Progenitor cell of endocrine pancreas (in vitro differentiated cells): ENCODE measurements at regions not wholly inside any gene's neighbourhood (a gene's known extent, or its start where the extent isn't known, plus 50 kb on each side); places are given as distances from the start of the nearest gene placed in this dataset.

Source experiments
- DNase-seq: peaks from one replicate; pipeline ENCODE4 v3.0.0; 2021; ENCODE audit warnings: low spot score; ENCODE audit not compliant: unreplicated experiment
- H3K27ac Mint-ChIP-seq: 2 replicates; pipeline ENCODE4 v1.8.0; 2021; ENCODE audit warnings: mild to moderate bottlenecking, moderate library complexity, mixed read lengths
- H3K27me3 Mint-ChIP-seq: 2 replicates; pipeline ENCODE4 v1.8.0; 2021; ENCODE audit warnings: mixed read lengths
- H3K36me3 Mint-ChIP-seq: 2 replicates; pipeline ENCODE4 v1.8.0; 2022; ENCODE audit warnings: mixed read lengths; ENCODE audit not compliant: insufficient read depth
- H3K4me1 Mint-ChIP-seq: 2 replicates; pipeline ENCODE4 v1.8.0; 2021; ENCODE audit warnings: low read depth, mixed read lengths
- H3K4me3 Mint-ChIP-seq: 2 replicates; pipeline ENCODE4 v1.8.0; 2021; ENCODE audit warnings: low read depth, mild to moderate bottlenecking, moderate library complexity, mixed read lengths
- H3K9me3 Mint-ChIP-seq: 2 replicates; pipeline ENCODE4 v1.8.0; 2021; ENCODE audit warnings: low read depth, mixed read lengths
- TF ChIP-seq, protein P1 (sequence below): fragments of 200-600 bp; sonication (generic); IDR thresholded peaks from one replicate; pipeline ENCODE4 v1.5.0; 2021; ENCODE audit warnings: antibody characterized with exemption, mild to moderate bottlenecking; ENCODE audit not compliant: unreplicated experiment

DNA sequence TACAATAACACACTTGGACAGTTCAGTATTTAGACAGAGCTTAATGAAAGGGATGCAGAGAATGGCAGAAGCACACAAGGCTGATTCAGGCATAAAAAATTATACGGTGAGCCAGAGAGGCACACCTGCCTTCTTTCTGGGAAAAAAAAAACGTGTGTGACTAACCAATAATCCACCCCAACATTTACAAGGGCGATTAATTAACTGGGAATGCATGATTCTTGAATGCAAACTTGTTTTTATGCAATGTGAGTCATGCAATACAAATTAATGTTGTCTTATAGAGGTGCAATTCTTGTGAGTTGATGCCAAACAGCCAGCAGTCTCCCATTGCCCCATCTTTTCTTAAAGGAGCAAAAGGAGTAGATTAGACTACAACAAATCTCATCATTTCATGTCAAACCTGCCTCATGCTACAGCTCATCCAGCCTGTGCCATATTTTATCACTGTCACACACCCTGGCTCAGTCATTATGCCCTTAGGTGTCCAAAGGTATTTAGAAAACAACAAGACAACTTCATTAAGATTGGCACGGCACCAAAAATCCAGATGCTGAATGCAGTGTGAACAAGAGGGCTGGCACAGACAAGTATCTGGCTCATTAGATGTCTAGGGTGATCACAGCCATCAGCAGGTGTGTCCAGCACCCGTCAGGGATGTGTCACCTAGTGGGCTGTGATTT is 721.1 kb downstream of the EFNB2 start:
- DNase-seq = no peak
- H3K9me3 Mint-ChIP-seq = no peaks in the 10 kb centered on the region
- H3K27ac Mint-ChIP-seq = no peak overlapping the region
- H3K4me3 Mint-ChIP-seq = no peak overlapping the region
- H3K4me1 Mint-ChIP-seq = peaks cover 6% of the 10 kb centered on the region
- TF ChIP-seq, protein P1, sequence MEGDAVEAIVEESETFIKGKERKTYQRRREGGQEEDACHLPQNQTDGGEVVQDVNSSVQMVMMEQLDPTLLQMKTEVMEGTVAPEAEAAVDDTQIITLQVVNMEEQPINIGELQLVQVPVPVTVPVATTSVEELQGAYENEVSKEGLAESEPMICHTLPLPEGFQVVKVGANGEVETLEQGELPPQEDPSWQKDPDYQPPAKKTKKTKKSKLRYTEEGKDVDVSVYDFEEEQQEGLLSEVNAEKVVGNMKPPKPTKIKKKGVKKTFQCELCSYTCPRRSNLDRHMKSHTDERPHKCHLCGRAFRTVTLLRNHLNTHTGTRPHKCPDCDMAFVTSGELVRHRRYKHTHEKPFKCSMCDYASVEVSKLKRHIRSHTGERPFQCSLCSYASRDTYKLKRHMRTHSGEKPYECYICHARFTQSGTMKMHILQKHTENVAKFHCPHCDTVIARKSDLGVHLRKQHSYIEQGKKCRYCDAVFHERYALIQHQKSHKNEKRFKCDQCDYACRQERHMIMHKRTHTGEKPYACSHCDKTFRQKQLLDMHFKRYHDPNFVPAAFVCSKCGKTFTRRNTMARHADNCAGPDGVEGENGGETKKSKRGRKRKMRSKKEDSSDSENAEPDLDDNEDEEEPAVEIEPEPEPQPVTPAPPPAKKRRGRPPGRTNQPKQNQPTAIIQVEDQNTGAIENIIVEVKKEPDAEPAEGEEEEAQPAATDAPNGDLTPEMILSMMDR = no peak
- H3K27me3 Mint-ChIP-seq = no peaks in the 10 kb centered on the region
- no peaks in the 10 kb centered on the region for H3K36me3 Mint-ChIP-seq

DNA sequence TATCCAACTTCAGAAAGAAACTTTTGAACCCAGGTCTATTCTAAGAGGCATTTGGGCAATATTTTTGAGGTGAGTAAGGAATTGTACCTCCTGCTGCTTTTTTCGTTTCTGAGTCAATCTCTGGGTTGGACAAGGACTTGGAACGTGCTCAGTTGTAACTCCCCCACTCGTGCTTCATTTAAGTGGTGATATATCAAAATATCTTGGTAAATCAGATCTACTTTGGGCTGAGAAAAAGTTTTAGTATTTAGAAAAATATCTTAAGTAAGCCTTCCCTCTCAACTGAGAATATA is 728.9 kb downstream of the EFNB2 start:
- Mint-ChIP-seq H3K27me3 (no peaks in the 10 kb centered on the region), H3K4me3 (no peak overlapping the region), H3K9me3 (peaks cover 3% of the 10 kb centered on the region), H3K36me3 (no peaks in the 10 kb centered on the region), H3K4me1 (peaks cover 5% of the 10 kb centered on the region), H3K27ac (no peak overlapping the region)
- TF ChIP-seq, protein P1 = no peak
- no peak for DNase-seq

GRCh38 chr13:105805892-105806627 is 729.4 kb downstream of the EFNB2 start:
- TF ChIP-seq, protein P1 = no peak
- no peak overlapping the region for H3K27ac Mint-ChIP-seq
- no peak overlapping the region for H3K4me3 Mint-ChIP-seq
- H3K36me3 Mint-ChIP-seq = no peaks in the 10 kb centered on the region
- no peaks in the 10 kb centered on the region for H3K27me3 Mint-ChIP-seq
- DNase-seq = no peak
- H3K9me3 Mint-ChIP-seq = peaks cover 3% of the 10 kb centered on the region
- peaks cover 5% of the 10 kb centered on the region for H3K4me1 Mint-ChIP-seq

DNA sequence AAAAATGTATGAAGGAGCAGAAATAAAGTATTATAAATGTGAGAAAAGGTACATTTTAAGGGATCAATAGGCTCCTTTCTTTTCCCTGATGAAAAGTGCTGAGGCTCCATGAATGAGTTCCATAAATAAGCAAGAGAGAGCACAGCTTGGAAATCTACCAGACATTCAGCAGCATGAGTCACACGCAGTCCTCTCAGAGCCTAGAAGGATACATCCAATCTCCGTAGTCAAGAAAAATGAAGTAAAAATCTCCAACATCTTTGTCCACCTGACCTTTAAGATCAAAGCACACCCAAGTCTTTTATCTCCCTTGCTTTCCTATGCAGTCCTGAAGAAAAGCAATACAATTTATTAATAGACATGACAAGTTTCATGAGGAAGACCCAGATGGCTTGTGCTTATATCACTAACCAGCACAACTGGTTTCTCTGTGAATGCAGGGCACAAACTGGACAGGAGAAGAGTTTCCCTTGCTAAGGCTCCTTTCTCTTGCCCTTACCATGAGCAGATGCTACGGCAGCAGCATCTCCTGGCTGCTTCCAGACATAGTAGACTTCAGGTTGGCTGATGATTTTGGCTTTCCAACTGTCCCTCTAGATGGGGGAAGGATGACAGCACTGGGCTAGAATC is 730.8 kb downstream of the EFNB2 start:
- TF ChIP-seq, protein P1 = no peak
- peaks cover 5% of the 10 kb centered on the region for H3K4me1 Mint-ChIP-seq
- no peaks in the 10 kb centered on the region for H3K27me3 Mint-ChIP-seq
- H3K4me3 Mint-ChIP-seq = no peak overlapping the region
- no peak for DNase-seq
- no peaks in the 10 kb centered on the region for H3K36me3 Mint-ChIP-seq
- peaks cover 3% of the 10 kb centered on the region for H3K9me3 Mint-ChIP-seq
- no peak overlapping the region for H3K27ac Mint-ChIP-seq

- no peak for DNase-seq
- H3K27ac Mint-ChIP-seq = no peak overlapping the region
- TF ChIP-seq, protein P1 = no peak
- H3K36me3 Mint-ChIP-seq = no peaks in the 10 kb centered on the region
- H3K27me3 Mint-ChIP-seq = no peaks in the 10 kb centered on the region
- H3K9me3 Mint-ChIP-seq = no peaks in the 10 kb centered on the region
- no peaks in the 10 kb centered on the region for H3K4me1 Mint-ChIP-seq
- no peak overlapping the region for H3K4me3 Mint-ChIP-seq
These were observed 736.3 kb downstream of the EFNB2 start for GRCh38 chr13:105799155-105799554.
